Left colon (tissue), 2 donors: ENCODE measurements at regions not wholly inside any gene's neighbourhood (a gene's known extent, or its start where the extent isn't known, plus 50 kb on each side); places are given as distances from the start of the nearest gene placed in this dataset.

Source experiments
- ATAC-seq: fragments of 200-7000 bp; cut with Tn5 transposase; one replicate; pipeline ENCODE4 v1.9.1; 2020; ENCODE audit warnings: mild to moderate bottlenecking, moderate library complexity
- DNase-seq, 2 donors: peaks; one replicate each; pipeline ENCODE4 v3.0.0-alpha.2; 2020
- intact Hi-C, 2 donors: fragments of 100-400 bp; cut with DNase I in 1 of 2; cut with micrococcal nuclease in 1 of 2; formaldehyde crosslinking; loops; one replicate each; pipeline versions ENCODE4 v1.11.2 to v1.14.0; 2022; cut with DNase I, micrococcal nuclease
- donor health status: DM: no; HTN: no; CAD: no.
- donor health status: DM: yes; HTN: yes; CAD: no.

DNA sequence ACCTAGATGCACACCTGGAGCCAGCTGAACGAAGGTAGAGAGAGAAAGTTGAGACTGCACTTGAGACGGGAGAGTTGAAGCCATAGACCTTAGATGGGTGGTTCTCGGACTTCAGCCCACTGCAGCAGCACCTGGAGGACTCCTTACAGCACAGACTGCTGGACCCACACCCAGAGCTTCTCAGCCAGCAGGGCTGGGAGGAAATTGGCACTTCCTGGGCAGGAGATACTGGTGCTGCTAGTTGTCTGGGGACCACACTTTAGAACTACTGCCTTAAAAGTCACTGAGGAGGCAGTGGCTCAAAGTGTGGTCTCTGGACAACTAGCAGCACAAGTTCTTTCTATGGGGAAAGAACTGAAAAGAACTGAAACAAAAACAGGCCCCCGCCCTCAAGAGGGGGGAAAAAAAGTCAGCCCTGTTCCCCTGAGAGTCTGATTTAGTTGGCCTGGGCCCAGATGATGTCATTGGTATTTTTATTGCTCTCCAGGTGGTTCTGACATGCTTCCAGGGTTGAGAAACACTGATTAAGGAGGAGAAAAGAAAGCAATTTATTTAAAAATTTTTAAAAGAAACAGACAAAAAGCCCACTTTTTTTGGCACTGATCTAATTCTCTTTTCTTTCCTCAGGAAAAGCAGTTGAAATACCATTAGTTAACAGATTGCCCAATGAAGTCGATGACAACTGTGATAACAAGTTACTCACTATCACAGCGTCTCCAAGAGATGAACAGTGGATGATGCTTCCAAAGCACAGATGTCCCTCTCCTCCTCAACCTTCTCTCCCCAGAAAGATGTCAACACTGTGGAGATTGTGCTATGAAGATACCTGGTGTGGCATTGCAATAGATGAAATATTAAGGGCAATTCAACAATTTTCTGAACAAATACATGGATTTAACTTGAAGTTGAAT is 73.6 kb upstream of the ADAMTS16 start:
- intact Hi-C loops = no loop called here
- DNase-seq (no peak), ATAC-seq (no peak)

DNA sequence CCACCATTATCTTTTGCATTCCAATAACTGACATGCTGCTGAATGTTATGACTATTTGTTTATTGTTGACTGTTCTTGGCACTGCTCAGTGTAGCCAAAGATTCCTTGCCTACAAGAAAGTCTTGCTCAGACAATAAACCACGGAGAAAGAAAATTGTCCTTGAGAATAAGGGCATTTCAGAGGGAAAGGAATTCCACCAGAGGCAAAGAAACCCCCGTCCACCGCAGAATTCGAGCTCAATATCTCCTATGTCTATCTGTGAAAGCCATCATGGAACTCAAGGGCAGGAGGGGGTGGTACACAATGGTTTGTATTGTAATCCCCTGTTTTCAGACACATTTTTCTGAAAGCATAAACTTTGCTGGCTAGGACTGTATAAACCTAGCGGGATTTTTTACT is 70.3 kb upstream of the ADAMTS16 start:
- no peak for ATAC-seq

DNA sequence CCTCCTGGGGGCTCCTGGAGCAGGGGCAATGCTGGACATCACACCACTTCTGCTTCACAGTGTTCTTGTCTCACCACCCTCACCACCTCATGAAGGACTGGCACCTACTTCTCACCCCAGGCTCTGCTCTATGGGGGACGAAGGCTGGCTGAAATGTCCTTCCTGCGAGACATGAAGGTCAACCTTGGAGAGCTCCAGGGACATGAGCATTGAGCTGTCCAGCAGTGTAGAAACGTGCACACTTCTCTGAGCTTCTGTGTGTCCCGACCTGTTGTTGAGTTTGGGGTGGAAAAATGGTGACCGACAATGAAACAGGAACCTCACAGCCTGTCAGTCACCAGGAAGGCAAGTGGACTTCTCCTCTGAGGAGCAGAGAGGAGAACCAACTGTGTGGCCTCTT is 68.6 kb upstream of the ADAMTS16 start:
- intact Hi-C loops = loop anchor here in 1 of 2 donors (10.0 kb wide), 1 partner anchor 833 kb away; no protein-coding TSS in a partner anchor
- DNase-seq (no peak), ATAC-seq (no peak)

More for the DNA sequence above, 70.3 kb upstream of the ADAMTS16 start:
- no peak for DNase-seq
- intact Hi-C loops = loop anchor here in 1 of 2 donors (10.0 kb wide), 1 partner anchor 835 kb away; no protein-coding TSS in a partner anchor

DNA sequence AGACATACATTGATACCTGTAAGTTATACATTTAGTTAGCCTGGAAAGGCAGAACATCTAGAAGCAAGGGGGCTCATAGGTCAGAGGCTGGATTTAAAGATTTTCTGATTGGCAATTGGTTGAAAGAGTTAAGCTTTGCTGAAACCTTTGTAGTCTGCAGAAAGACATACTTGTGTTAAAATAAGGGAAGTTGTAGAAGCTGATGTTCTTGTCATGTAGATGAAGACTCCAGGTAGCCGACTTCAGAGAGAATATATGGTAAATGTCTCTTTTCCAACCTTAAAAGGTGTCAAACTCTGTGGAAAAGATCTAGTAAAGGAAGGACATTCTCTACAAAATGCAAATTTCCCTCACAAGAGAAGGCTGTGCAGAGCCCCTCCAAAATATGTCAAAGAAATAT is 62.9 kb upstream of the ADAMTS16 start:
- no peak for ATAC-seq
- no peak for DNase-seq
- intact Hi-C loops = loop anchor here in 1 of 2 donors (10.0 kb wide), 1 partner anchor 828 kb away; no protein-coding TSS in a partner anchor

DNA sequence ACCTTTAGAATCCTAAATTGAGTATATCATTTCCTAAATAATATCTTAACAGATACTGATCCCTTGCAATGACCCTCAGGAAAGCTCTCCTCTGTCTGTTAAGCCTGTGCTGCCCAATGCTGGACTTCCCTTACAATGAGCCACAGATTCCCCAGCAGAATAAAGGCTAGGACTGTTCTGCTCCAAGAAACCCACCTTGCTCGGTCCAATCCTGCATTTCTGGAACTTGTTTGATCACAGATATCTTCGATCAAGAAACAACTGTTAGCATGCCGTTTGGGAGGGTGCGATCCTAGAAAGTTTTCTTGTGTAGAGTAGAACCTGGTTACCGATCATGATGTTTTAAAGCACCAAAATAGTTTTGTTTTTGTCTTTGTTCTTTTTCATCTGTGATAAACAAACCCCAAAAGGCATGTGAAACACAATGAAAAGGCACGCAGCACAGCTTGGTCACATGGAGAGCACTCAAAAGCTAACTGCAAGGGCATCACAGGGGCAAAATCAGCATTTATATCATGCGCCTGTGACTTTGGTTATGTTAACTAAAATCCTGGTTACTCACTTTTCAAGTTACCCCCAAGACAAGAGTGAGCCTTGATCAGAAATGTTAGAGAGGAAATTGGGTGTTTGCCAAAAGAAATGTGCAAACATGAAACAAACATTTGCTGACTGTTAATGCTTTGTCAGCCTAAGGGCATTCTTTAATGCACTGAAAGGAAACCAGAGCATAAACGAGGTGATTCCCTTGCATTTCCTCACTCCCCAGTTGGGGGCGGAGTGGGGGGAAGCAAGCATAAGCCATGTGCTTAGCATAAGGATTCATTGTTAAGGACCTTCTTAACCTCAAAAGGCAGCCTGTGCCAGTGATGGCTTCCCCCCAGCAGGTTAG is 61.9 kb upstream of the ADAMTS16 start:
- no peak for DNase-seq
- intact Hi-C loops = loop anchor here in 1 of 2 donors (10.0 kb wide), 1 partner anchor 827 kb away; no protein-coding TSS in a partner anchor
- no peak for ATAC-seq

DNA sequence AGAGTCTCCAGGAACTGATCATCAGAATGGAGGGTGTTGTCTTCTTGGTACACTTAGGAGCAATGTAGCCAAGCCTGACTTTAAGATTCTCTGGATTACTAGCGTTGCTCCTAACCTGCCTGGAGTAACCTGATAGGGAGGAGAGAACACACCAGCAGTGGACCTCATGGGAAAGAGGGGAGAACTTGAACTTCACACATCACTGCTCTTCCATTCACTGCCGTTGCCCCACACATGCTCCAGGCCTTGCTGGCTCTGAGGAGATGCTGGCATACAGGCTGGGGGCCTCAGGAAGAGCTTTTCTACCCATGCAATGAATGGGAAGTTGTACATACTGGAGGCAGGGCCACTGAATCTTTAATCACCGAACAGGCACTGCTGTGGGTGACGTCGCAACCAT is 60.3 kb upstream of the ADAMTS16 start:
- ATAC-seq = no peak
- intact Hi-C loops = loop anchor here in 1 of 2 donors (10.0 kb wide), 1 partner anchor 825 kb away; no protein-coding TSS in a partner anchor
- DNase-seq = no peak

DNA sequence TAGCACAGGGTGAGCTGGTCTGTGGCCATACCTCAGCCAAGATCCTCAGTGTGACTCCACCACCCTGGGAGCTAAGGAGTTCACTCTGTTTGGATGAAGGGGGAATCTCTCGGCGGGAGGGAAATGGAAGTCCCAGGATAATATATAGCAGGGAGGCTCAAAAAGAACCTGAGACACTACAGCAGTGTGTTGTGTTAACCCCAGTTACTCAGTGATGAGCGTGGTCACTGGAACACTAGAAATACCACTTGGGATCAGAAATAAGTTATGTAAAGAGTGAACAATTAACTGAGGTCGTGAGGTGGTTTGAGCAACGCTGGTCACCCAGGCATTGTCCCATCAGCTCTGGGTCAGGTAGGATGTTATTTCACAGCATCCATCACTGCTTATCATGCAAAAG is 59.3 kb upstream of the ADAMTS16 start:
- ATAC-seq (no peak), DNase-seq (no peak)
- intact Hi-C loops = no loop called here

DNA sequence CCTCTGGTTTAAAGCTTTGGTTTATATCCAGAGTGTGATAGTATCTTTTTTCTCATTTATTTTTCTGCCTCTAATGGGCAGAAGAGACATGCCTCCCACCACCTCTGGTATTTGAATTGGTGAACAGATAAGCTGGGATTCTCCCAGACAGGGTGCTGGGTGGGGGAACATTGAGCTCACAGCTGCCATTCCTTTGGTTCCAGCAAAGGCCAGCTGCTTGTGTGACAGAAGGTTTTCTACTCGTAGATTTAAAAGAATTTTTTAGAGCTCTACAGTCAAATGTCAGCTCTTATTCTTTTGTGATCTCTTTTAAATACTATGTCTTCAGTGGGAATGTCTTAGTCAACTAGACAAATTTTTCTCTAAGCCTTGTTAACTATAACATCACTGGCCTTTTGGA is 54.7 kb upstream of the ADAMTS16 start:
- no peak for ATAC-seq
- DNase-seq = no peak
- intact Hi-C loops = no loop called here

DNA sequence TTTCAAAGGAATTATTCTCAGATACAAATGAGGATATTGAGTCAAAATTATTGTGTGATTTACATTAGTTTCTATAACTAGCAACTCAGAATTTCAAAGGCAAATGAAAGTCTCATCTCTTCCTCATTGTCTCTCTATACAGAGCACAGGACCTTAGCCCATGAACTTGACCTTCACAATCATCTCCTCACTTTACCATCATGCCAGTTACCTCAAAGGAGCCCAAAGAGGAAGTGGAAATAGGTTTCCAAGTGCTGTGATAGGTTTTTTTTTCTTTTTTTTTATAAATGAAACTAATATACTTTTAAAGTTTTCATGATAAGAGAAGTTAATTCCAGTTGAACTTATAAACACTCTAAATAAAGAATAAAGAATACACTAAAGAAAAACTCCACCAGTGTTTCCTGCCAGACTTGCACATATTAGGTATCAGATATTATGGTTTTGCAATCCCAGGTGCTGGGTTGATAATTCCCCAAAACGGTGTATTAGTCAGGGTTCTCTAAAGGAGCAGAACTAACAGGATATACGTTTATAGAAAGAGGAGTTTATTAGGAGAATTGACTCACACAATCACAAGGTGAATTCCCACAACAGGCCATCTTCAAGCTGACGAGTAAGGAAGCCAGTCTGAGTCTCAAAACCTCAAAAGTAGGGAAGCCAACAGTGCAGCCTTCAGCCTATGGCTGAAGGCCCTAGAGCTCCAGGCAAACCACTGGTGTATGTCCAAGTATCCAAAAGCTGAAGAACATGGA is 50.1 kb upstream of the ADAMTS16 start:
- intact Hi-C loops = no loop called here
- no peak for ATAC-seq

More for the DNA sequence above, 50.1 kb upstream of the ADAMTS16 start:
- DNase-seq = no peak
